ENCODE measurements at regions not wholly inside any gene's neighbourhood (a gene's known extent, or its start where the extent isn't known, plus 50 kb on each side); places are given as distances from the start of the nearest gene placed in this dataset.

GRCh38 chr12:91968076-91968776, 177.4 kb downstream of the BTG1 start:
- DNase-seq (ENCODE audit: low spot score), result no peak

- no peak for DNase-seq (ENCODE audit: low spot score)
Observed at GRCh38 chr12:91967590-91967989, 178.1 kb downstream of the BTG1 start.

GRCh38 chr12:91965781-91966180, 179.9 kb downstream of the BTG1 start:
- DNase-seq (ENCODE audit: low spot score), result no peak

GRCh38 chr12:91964501-91964900, 181.1 kb downstream of the BTG1 start:
- DNase-seq (ENCODE audit: low spot score), result no peak

- no peak for DNase-seq (ENCODE audit: low spot score)
Observed at GRCh38 chr12:91959220-91959619, 186.4 kb downstream of the BTG1 start.

- DNase-seq (ENCODE audit: low spot score), result no peak
Observed at GRCh38 chr12:91958816-91959215, 186.8 kb downstream of the BTG1 start.

GRCh38 chr12:91954747-91955146, 190.9 kb downstream of the BTG1 start:
- DNase-seq (ENCODE audit: low spot score), result no peak

- DNase-seq (ENCODE audit: low spot score), result no peak
Observed at GRCh38 chr12:91954326-91954725, 191.3 kb downstream of the BTG1 start.

- DNase-seq (ENCODE audit: low spot score), result no peak
Observed at GRCh38 chr12:91952916-91953315, 192.7 kb downstream of the BTG1 start.

- DNase-seq (ENCODE audit: low spot score), result no peak
Observed at GRCh38 chr12:91951571-91951970, 194.1 kb downstream of the BTG1 start.

GRCh38 chr12:91948504-91948903, 197.1 kb downstream of the BTG1 start:
- DNase-seq (ENCODE audit: low spot score), result no peak

GRCh38 chr12:91947459-91947858, 198.2 kb downstream of the BTG1 start:
- no peak for DNase-seq (ENCODE audit: low spot score)

- DNase-seq (ENCODE audit: low spot score), result no peak
Observed at GRCh38 chr12:91944637-91945036, 201.0 kb downstream of the BTG1 start.

GRCh38 chr12:91940826-91941570, 204.6 kb downstream of the BTG1 start:
- no peak for DNase-seq (ENCODE audit: low spot score)

GRCh38 chr12:91940322-91940721, 205.3 kb downstream of the BTG1 start:
- DNase-seq (ENCODE audit: low spot score), result no peak

- no peak for DNase-seq (ENCODE audit: low spot score)
Observed at GRCh38 chr12:91937706-91938105, 207.9 kb downstream of the BTG1 start.

- DNase-seq (ENCODE audit: low spot score), result no peak
Observed at GRCh38 chr12:91937009-91937408, 208.6 kb downstream of the BTG1 start.

GRCh38 chr12:91935296-91935695, 210.3 kb downstream of the BTG1 start:
- no peak for DNase-seq (ENCODE audit: low spot score)

GRCh38 chr12:91931111-91931510, 214.5 kb downstream of the BTG1 start:
- no peak for DNase-seq (ENCODE audit: low spot score)

- DNase-seq (ENCODE audit: low spot score), result no peak
Observed at GRCh38 chr12:91928501-91928900, 217.1 kb downstream of the BTG1 start.

GRCh38 chr12:91926848-91927247, 218.8 kb downstream of the BTG1 start:
- no peak for DNase-seq (ENCODE audit: low spot score)

- DNase-seq (ENCODE audit: low spot score), result no peak
Observed at GRCh38 chr12:91924827-91925226, 220.8 kb downstream of the BTG1 start.

GRCh38 chr12:91923864-91924263, 221.8 kb downstream of the BTG1 start:
- no peak for DNase-seq (ENCODE audit: low spot score)
